ENCODE measurements at regions not wholly inside any gene's neighbourhood (a gene's known extent, or its start where the extent isn't known, plus 50 kb on each side); places are given as distances from the start of the nearest gene placed in this dataset.

- H3K9me3 ChIP-seq (ENCODE audit: low read length) = no peaks in the 10 kb centered on the region
- no peak overlapping the region for H3K27ac ChIP-seq (ENCODE audit: low read length)
- H3K9ac ChIP-seq (ENCODE audit: low read length) = no peak overlapping the region
- no peak overlapping the region for H3K4me3 ChIP-seq (ENCODE audit: low read length)
- H3K9me2 ChIP-seq (ENCODE audit: insufficient read depth, low read length) = no peaks in the 10 kb centered on the region
- H4K20me1 ChIP-seq (ENCODE audit: insufficient read depth) = no peaks in the 10 kb centered on the region
- H3K36me3 ChIP-seq (ENCODE audit: insufficient read depth, low read length) = no peaks in the 10 kb centered on the region
- TF ChIP-seq POLR2AphosphoS5 (IDR thresholded peaks at IDR 0.05) (no peak), RAD21 (conservative IDR thresholded peaks at IDR 0.05) (no peak), CTCF (IDR thresholded peaks at IDR 0.05; ENCODE audit: poor library complexity, severe bottlenecking) (no peak), EP300 (conservative IDR thresholded peaks at IDR 0.05; ENCODE audit: poor library complexity, severe bottlenecking) (no peak), TAF1 (IDR thresholded peaks at IDR 0.05; ENCODE audit: low read depth) (no peak), EZH2 (IDR thresholded peaks at IDR 0.05; ENCODE audit: borderline replicate concordance, insufficient read depth, low read length, poor library complexity, severe bottlenecking) (no peak), REST (IDR thresholded peaks at IDR 0.05; ENCODE audit: borderline replicate concordance) (no peak), SMC3 (conservative IDR thresholded peaks at IDR 0.05; ENCODE audit: poor library complexity) (no peak), MXI1 (conservative IDR thresholded peaks at IDR 0.05; ENCODE audit: poor library complexity, severe bottlenecking) (no peak)
- no peak overlapping the region for H2AFZ ChIP-seq (ENCODE audit: low read depth, low read length)
- H3K4me2 ChIP-seq (ENCODE audit: low read length) = no peak overlapping the region
- no peaks in the 10 kb centered on the region for H3F3A ChIP-seq (ENCODE audit: insufficient read depth, low read length, poor library complexity, severe bottlenecking)
- H3K27me3 ChIP-seq (ENCODE audit: insufficient read depth, low read depth, low read length) = no peaks in the 10 kb centered on the region
- no peaks in the 10 kb centered on the region for H3K79me2 ChIP-seq (replicated peaks; ENCODE audit: insufficient read depth, low read length)
These were observed 236.7 kb upstream of the EGLN3 start for GRCh38 chr14:34187519-34188044.

- Histone ChIP-seq H3F3A (ENCODE audit: insufficient read depth, low read length, poor library complexity, severe bottlenecking) (no peaks in the 10 kb centered on the region), H3K9me3 (ENCODE audit: low read length) (no peaks in the 10 kb centered on the region), H4K20me1 (ENCODE audit: insufficient read depth) (no peaks in the 10 kb centered on the region), H3K27ac (ENCODE audit: low read length) (no peak overlapping the region), H3K79me2 (replicated peaks; ENCODE audit: insufficient read depth, low read length) (no peaks in the 10 kb centered on the region), H3K27me3 (ENCODE audit: insufficient read depth, low read depth, low read length) (no peaks in the 10 kb centered on the region), H2AFZ (ENCODE audit: low read depth, low read length) (no peak overlapping the region), H3K9ac (ENCODE audit: low read length) (no peak overlapping the region), H3K4me3 (ENCODE audit: low read length) (no peak overlapping the region), H3K9me2 (ENCODE audit: insufficient read depth, low read length) (no peaks in the 10 kb centered on the region), H3K4me2 (ENCODE audit: low read length) (no peak overlapping the region), H3K36me3 (ENCODE audit: insufficient read depth, low read length) (no peaks in the 10 kb centered on the region)
- no peak for TF ChIP-seq POLR2AphosphoS5 (IDR thresholded peaks at IDR 0.05)
- no peak for TF ChIP-seq RAD21 (conservative IDR thresholded peaks at IDR 0.05)
- no peak for TF ChIP-seq MXI1 (conservative IDR thresholded peaks at IDR 0.05; ENCODE audit: poor library complexity, severe bottlenecking)
- no peak for TF ChIP-seq CTCF (IDR thresholded peaks at IDR 0.05; ENCODE audit: poor library complexity, severe bottlenecking)
- no peak for TF ChIP-seq TAF1 (IDR thresholded peaks at IDR 0.05; ENCODE audit: low read depth)
- TF ChIP-seq REST (IDR thresholded peaks at IDR 0.05; ENCODE audit: borderline replicate concordance) = no peak
- no peak for TF ChIP-seq EZH2 (IDR thresholded peaks at IDR 0.05; ENCODE audit: borderline replicate concordance, insufficient read depth, low read length, poor library complexity, severe bottlenecking)
- no peak for TF ChIP-seq SMC3 (conservative IDR thresholded peaks at IDR 0.05; ENCODE audit: poor library complexity)
- TF ChIP-seq EP300 (conservative IDR thresholded peaks at IDR 0.05; ENCODE audit: poor library complexity, severe bottlenecking) = no peak
These were observed 236.2 kb upstream of the EGLN3 start for GRCh38 chr14:34187061-34187460.
